Small intestine (tissue), 7 donors: ENCODE measurements at regions not wholly inside any gene's neighbourhood (a gene's known extent, or its start where the extent isn't known, plus 50 kb on each side); places are given as distances from the start of the nearest gene placed in this dataset.

Experiments used
- DNase-seq, 2 donors: peaks; one replicate each; pipeline versions ENCODE4 v3.0.0 to v3.0.0-alpha.2; 2013
- FAIRE-seq: peaks from 2 replicates; lab custom pipeline; 2012; peaks lifted over from hg19 to GRCh38; lab: Jason Lieb, UNC
- H3K27ac ChIP-seq, 3 donors: one replicate each; pipeline ENCODE4 v1.5.1; 2013; ENCODE audit warnings: low read length in 2 of 3, mild to moderate bottlenecking in 2 of 3, control low read depth in 1 of 3, inconsistent platforms in 1 of 3, low read depth in 1 of 3, moderate library complexity in 1 of 3
- H3K27me3 ChIP-seq, 3 donors: one replicate each; pipeline ENCODE4 v1.6.1; 2013; ENCODE audit warnings: low read length in 3 of 3, inconsistent platforms in 1 of 3; ENCODE audit not compliant: control insufficient read depth in 3 of 3, insufficient read depth in 3 of 3
- H3K36me3 ChIP-seq, 3 donors: one replicate each; pipeline ENCODE4 v1.6.1; 2013; ENCODE audit warnings: low read length in 3 of 3, inconsistent platforms in 1 of 3, low read depth in 1 of 3, mild to moderate bottlenecking in 1 of 3, moderate library complexity in 1 of 3; ENCODE audit not compliant: control insufficient read depth in 3 of 3, insufficient read depth in 2 of 3
- H3K4me1 ChIP-seq, 3 donors: one replicate each; pipeline ENCODE4 v1.6.1; 2013; ENCODE audit warnings: low read length in 2 of 3, inconsistent platforms in 1 of 3, low read depth in 1 of 3, mild to moderate bottlenecking in 1 of 3, moderate library complexity in 1 of 3; ENCODE audit not compliant: control insufficient read depth in 3 of 3, insufficient read depth in 2 of 3
- H3K4me3 ChIP-seq, 3 donors: one replicate each; pipeline ENCODE4 v1.5.1; 2013; ENCODE audit warnings: low read length in 3 of 3, control low read depth in 1 of 3, inconsistent platforms in 1 of 3, low read depth in 1 of 3, mild to moderate bottlenecking in 1 of 3, moderate library complexity in 1 of 3
- H3K9me3 ChIP-seq, 2 donors: one replicate each; pipeline ENCODE4 v1.6.1; 2013; ENCODE audit warnings: low read depth in 1 of 2, low read length in 1 of 2; ENCODE audit not compliant: control insufficient read depth in 2 of 2, insufficient read depth in 1 of 2
- WGBS, 3 donors: extraction: QIAGEN DNeasy Blood & Tissue Kit; methylation state at CpG; one replicate each; pipeline ENCODE4 v1.1.7; 2013; 5-methylcytosine and 5-hydroxymethylcytosine counted together
- donor health status: healthy with polysubstance abuse.
- donor health status: control.
- donor health status: control.
- donor health status: Bipolar disorder and iron deficiency.
- donor health status: healthy.

- no peaks in the 10 kb centered on the region for H3K9me3 ChIP-seq
- no peak overlapping the region for H3K4me3 ChIP-seq
- 27 to 57% (median 38%) methylated on average over 6 of the region's 6 CpGs for WGBS, 3 donors
- peaks cover 0 to 15% (median 4%) of the 10 kb centered on the region in 3 donors for H3K4me1 ChIP-seq
- H3K27me3 ChIP-seq, result no peaks in the 10 kb centered on the region
- no peak overlapping the region for H3K27ac ChIP-seq
- peak; percentile 46 to 52 for DNase-seq
- no peak for FAIRE-seq
- no peaks in the 10 kb centered on the region for H3K36me3 ChIP-seq
These were observed 376.2 kb downstream of the SOX11 start for GRCh38 chr2:6068429-6068828.

GRCh38 chr2:6069381-6069780 is 377.2 kb downstream of the SOX11 start:
- Histone ChIP-seq H3K4me1 (peaks cover 0 to 15% (median 4%) of the 10 kb centered on the region in 3 donors), H3K36me3 (no peaks in the 10 kb centered on the region), H3K9me3 (no peaks in the 10 kb centered on the region), H3K27me3 (no peaks in the 10 kb centered on the region), H3K27ac (no peak overlapping the region), H3K4me3 (no peak overlapping the region)
- 20 to 45% (median 30%) methylated on average over 5 of the region's 5 CpGs for WGBS, 3 donors
- no peak for FAIRE-seq
- peak in 1 of 2 donors; percentile 16 for DNase-seq

- 63 to 76% (median 67%) methylated on average over 4 of the region's 4 CpGs for WGBS, 3 donors
- Histone ChIP-seq H3K4me1 (peaks cover 0 to 9% (median 1%) of the 10 kb centered on the region in 3 donors), H3K9me3 (no peaks in the 10 kb centered on the region), H3K27ac (no peak overlapping the region), H3K36me3 (no peaks in the 10 kb centered on the region), H3K4me3 (no peak overlapping the region), H3K27me3 (no peaks in the 10 kb centered on the region)
- FAIRE-seq, result no peak
- no peak for DNase-seq
These were observed 379.3 kb downstream of the SOX11 start for GRCh38 chr2:6071519-6071918.

- H3K36me3 ChIP-seq, result no peaks in the 10 kb centered on the region
- 65 to 84% (median 81%) methylated on average over 5 of the region's 5 CpGs for WGBS, 3 donors
- FAIRE-seq, result no peak
- DNase-seq, result no peak
- no peak overlapping the region for H3K4me3 ChIP-seq
- no peak overlapping the region for H3K27ac ChIP-seq
- H3K9me3 ChIP-seq, result no peaks in the 10 kb centered on the region
- no peaks in the 10 kb centered on the region for H3K27me3 ChIP-seq
- H3K4me1 ChIP-seq, result peaks cover 0 to 8% (median 0%) of the 10 kb centered on the region in 3 donors
These were observed 380.1 kb downstream of the SOX11 start for GRCh38 chr2:6072276-6072675.

GRCh38 chr2:6072768-6073167 is 380.6 kb downstream of the SOX11 start:
- 73 to 85% (median 74%) methylated on average over 3 of the region's 3 CpGs for WGBS, 3 donors
- Histone ChIP-seq H3K36me3 (no peaks in the 10 kb centered on the region), H3K27ac (no peak overlapping the region), H3K4me3 (no peak overlapping the region), H3K27me3 (no peaks in the 10 kb centered on the region), H3K4me1 (peaks cover 0 to 5% (median 0%) of the 10 kb centered on the region in 3 donors), H3K9me3 (no peaks in the 10 kb centered on the region)
- FAIRE-seq (no peak), DNase-seq (no peak)

- Histone ChIP-seq H3K36me3 (no peaks in the 10 kb centered on the region), H3K27me3 (no peaks in the 10 kb centered on the region), H3K4me3 (no peak overlapping the region), H3K9me3 (no peaks in the 10 kb centered on the region), H3K27ac (no peak overlapping the region), H3K4me1 (peaks cover 0 to 2% (median 0%) of the 10 kb centered on the region in 3 donors)
- DNase-seq, result peak; percentile 45 to 50
- no peak for FAIRE-seq
- WGBS, 3 donors, result 40 to 50% (median 47%) methylated on average over 11 of the region's 11 CpGs
These were observed 381.3 kb downstream of the SOX11 start for GRCh38 chr2:6073191-6074088.

GRCh38 chr2:6074089-6074643 is 382.0 kb downstream of the SOX11 start:
- H3K27me3 ChIP-seq, result no peaks in the 10 kb centered on the region
- no peak for DNase-seq
- H3K4me3 ChIP-seq, result no peak overlapping the region
- H3K4me1 ChIP-seq, result peaks cover 0 to 2% (median 0%) of the 10 kb centered on the region in 3 donors
- H3K27ac ChIP-seq, result no peak overlapping the region
- no peaks in the 10 kb centered on the region for H3K9me3 ChIP-seq
- WGBS, 3 donors, result 70 to 78% (median 77%) methylated on average over 9 of the region's 9 CpGs
- FAIRE-seq, result no peak
- H3K36me3 ChIP-seq, result no peaks in the 10 kb centered on the region

- no peak overlapping the region for H3K4me3 ChIP-seq
- DNase-seq (peak in 1 of 2 donors; percentile 10), FAIRE-seq (no peak)
- H3K27ac ChIP-seq, result no peak overlapping the region
- no peaks in the 10 kb centered on the region for H3K9me3 ChIP-seq
- no peaks in the 10 kb centered on the region for H3K36me3 ChIP-seq
- H3K4me1 ChIP-seq, result peaks cover 0 to 2% (median 0%) of the 10 kb centered on the region in 3 donors
- WGBS, 3 donors, result 10 to 71% (median 22%) methylated on average over 2 of the region's 2 CpGs
- H3K27me3 ChIP-seq, result no peaks in the 10 kb centered on the region
These were observed 385.4 kb downstream of the SOX11 start for GRCh38 chr2:6077585-6077984.
